ENCODE measurements at regions not wholly inside any gene's neighbourhood (a gene's known extent, or its start where the extent isn't known, plus 50 kb on each side); places are given as distances from the start of the nearest gene placed in this dataset.
A peak's percentile ranks its signal among the peaks of the same experiment; 100 is the strongest.

DNA sequence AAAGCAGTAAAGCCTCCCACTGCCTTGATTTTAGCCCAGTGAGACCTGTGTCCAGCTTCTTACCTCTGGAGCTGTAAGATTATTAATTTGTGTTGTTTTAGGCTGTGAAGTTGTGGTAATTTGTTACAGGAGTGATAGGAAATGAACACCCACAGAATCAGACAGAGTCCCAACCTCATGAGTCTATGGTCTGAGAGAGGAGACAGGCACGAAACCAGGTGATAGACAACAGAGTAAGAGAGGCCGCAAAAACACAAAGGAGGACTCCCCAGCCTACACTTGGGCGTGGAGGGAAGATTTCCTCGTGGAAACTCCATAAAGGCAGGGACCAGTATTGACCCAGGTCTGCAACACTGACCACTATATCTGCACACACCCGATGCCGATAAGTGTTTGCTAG, 234.6 kb upstream of the JUN start:
- Histone ChIP-seq H3K9me3 (replicated peaks; ENCODE audit: control insufficient read depth, insufficient read depth, low read depth, low read length) (no peaks in the 10 kb centered on the region), H3K9me1 (ENCODE audit: control insufficient read depth, insufficient read depth, low read length) (no peaks in the 10 kb centered on the region), H3K79me2 (ENCODE audit: control insufficient read depth, insufficient read depth, low read length) (no peaks in the 10 kb centered on the region), H3K4me2 (ENCODE audit: insufficient read depth, low read length) (no peak overlapping the region), H3K4me3 (no peak overlapping the region), H3K27ac (ENCODE audit: extremely low read depth, low read depth, low read length) (no peak overlapping the region), H3K36me3 (ENCODE audit: control insufficient read depth, insufficient read depth, low read length) (no peaks in the 10 kb centered on the region), H3K27me3 (ENCODE audit: control insufficient read depth in 2 of 2, insufficient read depth in 2 of 2, low read length in 2 of 2) (no peaks in the 10 kb centered on the region), H2AFZ (ENCODE audit: low read depth, low read length) (peak overlapping the region; percentile 3; the same call in 1 of the 2 replicates), H3K9ac (ENCODE audit: insufficient read depth in 1 of 2, low read depth in 2 of 2, low read length in 2 of 2) (no peak overlapping the region), H4K20me1 (replicated peaks; ENCODE audit: control insufficient read depth, insufficient read depth, low read length) (no peaks in the 10 kb centered on the region), H3K4me1 (replicated peaks in 1 of 2; ENCODE audit: control insufficient read depth in 2 of 2, insufficient read depth in 2 of 2, low read length in 2 of 2) (peaks cover 1 to 15% of the 10 kb centered on the region in 2 experiments; a peak in 4 of 5 replicates)
- CTCF ChIA-PET (ENCODE audit: low intra/inter-chr PET ratio) = no interaction called here
- intact Hi-C loops (cut with micrococcal nuclease) (no loop called here), in situ Hi-C loops (cut with MboI) (no loop called here)
- FAIRE-seq (no peak), DNase-seq (ENCODE audit: extremely low read depth in 1 of 4, low spot score in 3 of 4) (no peak), ATAC-seq (no peak)
- POLR2A ChIA-PET = no interaction called here
- WGBS (ENCODE audit: insufficient coverage, low coverage, missing lambda C conversion rate) = 46% methylated on average over 6 of the region's 6 CpGs
- no TSS peak for BruUV-seq (replicated peaks)
- TF ChIP-seq, protein P1, sequence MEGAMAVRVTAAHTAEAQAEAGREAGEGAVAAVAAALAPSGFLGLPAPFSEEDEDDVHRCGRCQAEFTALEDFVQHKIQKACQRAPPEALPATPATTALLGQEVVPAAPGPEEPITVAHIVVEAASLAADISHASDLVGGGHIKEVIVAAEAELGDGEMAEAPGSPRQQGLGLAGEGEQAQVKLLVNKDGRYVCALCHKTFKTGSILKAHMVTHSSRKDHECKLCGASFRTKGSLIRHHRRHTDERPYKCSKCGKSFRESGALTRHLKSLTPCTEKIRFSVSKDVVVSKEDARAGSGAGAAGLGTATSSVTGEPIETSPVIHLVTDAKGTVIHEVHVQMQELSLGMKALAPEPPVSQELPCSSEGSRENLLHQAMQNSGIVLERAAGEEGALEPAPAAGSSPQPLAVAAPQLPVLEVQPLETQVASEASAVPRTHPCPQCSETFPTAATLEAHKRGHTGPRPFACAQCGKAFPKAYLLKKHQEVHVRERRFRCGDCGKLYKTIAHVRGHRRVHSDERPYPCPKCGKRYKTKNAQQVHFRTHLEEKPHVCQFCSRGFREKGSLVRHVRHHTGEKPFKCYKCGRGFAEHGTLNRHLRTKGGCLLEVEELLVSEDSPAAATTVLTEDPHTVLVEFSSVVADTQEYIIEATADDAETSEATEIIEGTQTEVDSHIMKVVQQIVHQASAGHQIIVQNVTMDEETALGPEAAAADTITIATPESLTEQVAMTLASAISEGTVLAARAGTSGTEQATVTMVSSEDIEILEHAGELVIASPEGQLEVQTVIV (CRISPR knock-in tag; IDR thresholded peaks at IDR 0.05; ENCODE audit: borderline replicate concordance) = no peak
- TF ChIP-seq SREBF2 (CRISPR knock-in tag; IDR thresholded peaks at IDR 0.05) (no peak), ERF (CRISPR knock-in tag; IDR thresholded peaks at IDR 0.05) (no peak), STAG1 (CRISPR knock-in tag; IDR thresholded peaks at IDR 0.05; ENCODE audit: borderline replicate concordance) (no peak), ZNF57 (CRISPR knock-in tag; IDR thresholded peaks at IDR 0.05) (no peak), ZNF134 (CRISPR knock-in tag; conservative IDR thresholded peaks at IDR 0.05) (no peak), RAD21 (CRISPR knock-in tag; conservative IDR thresholded peaks at IDR 0.05 in 1 of 2, IDR thresholded peaks at IDR 0.05 in 1 of 2) (no peak), GATAD2B (IDR thresholded peaks at IDR 0.05; ENCODE audit: borderline replicate concordance) (no peak), PURB (CRISPR knock-in tag; IDR thresholded peaks at IDR 0.05; ENCODE audit: low read depth) (no peak), BMI1 (IDR thresholded peaks at IDR 0.05; ENCODE audit: low read length) (no peak), ZNF561 (CRISPR knock-in tag; conservative IDR thresholded peaks at IDR 0.05) (no peak)
- TF ChIP-seq, protein P2, sequence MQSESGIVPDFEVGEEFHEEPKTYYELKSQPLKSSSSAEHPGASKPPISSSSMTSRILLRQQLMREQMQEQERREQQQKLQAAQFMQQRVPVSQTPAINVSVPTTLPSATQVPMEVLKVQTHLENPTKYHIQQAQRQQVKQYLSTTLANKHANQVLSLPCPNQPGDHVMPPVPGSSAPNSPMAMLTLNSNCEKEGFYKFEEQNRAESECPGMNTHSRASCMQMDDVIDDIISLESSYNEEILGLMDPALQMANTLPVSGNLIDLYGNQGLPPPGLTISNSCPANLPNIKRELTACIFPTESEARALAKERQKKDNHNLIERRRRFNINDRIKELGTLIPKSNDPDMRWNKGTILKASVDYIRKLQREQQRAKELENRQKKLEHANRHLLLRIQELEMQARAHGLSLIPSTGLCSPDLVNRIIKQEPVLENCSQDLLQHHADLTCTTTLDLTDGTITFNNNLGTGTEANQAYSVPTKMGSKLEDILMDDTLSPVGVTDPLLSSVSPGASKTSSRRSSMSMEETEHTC (IDR thresholded peaks at IDR 0.05) = no peak
- TF ChIP-seq, protein P3, sequence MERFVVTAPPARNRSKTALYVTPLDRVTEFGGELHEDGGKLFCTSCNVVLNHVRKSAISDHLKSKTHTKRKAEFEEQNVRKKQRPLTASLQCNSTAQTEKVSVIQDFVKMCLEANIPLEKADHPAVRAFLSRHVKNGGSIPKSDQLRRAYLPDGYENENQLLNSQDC (CRISPR knock-in tag; IDR thresholded peaks at IDR 0.05) = no peak
- TF ChIP-seq, protein P4, sequence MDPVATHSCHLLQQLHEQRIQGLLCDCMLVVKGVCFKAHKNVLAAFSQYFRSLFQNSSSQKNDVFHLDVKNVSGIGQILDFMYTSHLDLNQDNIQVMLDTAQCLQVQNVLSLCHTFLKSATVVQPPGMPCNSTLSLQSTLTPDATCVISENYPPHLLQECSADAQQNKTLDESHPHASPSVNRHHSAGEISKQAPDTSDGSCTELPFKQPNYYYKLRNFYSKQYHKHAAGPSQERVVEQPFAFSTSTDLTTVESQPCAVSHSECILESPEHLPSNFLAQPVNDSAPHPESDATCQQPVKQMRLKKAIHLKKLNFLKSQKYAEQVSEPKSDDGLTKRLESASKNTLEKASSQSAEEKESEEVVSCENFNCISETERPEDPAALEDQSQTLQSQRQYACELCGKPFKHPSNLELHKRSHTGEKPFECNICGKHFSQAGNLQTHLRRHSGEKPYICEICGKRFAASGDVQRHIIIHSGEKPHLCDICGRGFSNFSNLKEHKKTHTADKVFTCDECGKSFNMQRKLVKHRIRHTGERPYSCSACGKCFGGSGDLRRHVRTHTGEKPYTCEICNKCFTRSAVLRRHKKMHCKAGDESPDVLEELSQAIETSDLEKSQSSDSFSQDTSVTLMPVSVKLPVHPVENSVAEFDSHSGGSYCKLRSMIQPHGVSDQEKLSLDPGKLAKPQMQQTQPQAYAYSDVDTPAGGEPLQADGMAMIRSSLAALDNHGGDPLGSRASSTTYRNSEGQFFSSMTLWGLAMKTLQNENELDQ (CRISPR knock-in tag; IDR thresholded peaks at IDR 0.05; ENCODE audit: borderline replicate concordance) = no peak
